Left lung (tissue), 4 donors: ENCODE measurements at regions not wholly inside any gene's neighbourhood (a gene's known extent, or its start where the extent isn't known, plus 50 kb on each side); places are given as distances from the start of the nearest gene placed in this dataset.
"Not testable (repeated sequence)": the region's sequence is repeated elsewhere in the genome, so short reads cannot be mapped to it uniquely, and the experiment has no call there.

ENCODE experiments used
- ATAC-seq: fragments of 200-7000 bp; cut with Tn5 transposase; one replicate; pipeline ENCODE4 v1.9.1; 2020; ENCODE audit warnings: moderate library complexity
- DNase-seq, 4 donors: peaks; one replicate each; pipeline ENCODE4 v3.0.0-alpha.2; 2013 to 2020
- H3K27ac ChIP-seq, 2 donors: fragments of 200-600 bp; sonication (generic) in 1 of 2; one replicate each; pipeline versions ENCODE4 v1.5.0 to v1.8.0; 2020 to 2021
- H3K27me3 ChIP-seq, 2 donors: fragments of 200-600 bp; sonication (generic) in 1 of 2; one replicate each; pipeline versions ENCODE4 v1.5.0 to v1.8.0; 2020 to 2021
- H3K36me3 ChIP-seq, 2 donors: fragments of 200-600 bp; sonication (generic) in 1 of 2; one replicate each; pipeline versions ENCODE4 v1.5.0 to v1.8.0; 2020 to 2021
- H3K4me1 ChIP-seq, 2 donors: fragments of 200-600 bp; one replicate each; pipeline ENCODE4 v1.8.0; 2021
- H3K4me3 ChIP-seq, 2 donors: fragments of 200-600 bp; sonication (generic) in 1 of 2; one replicate each; pipeline versions ENCODE4 v1.5.0 to v1.8.0; 2020 to 2021; ENCODE audit warnings: mild to moderate bottlenecking in 1 of 2
- H3K9me3 ChIP-seq, 2 donors: fragments of 200-600 bp; sonication (generic) in 1 of 2; one replicate each; pipeline versions ENCODE4 v1.5.0 to v1.8.0; 2020 to 2021
- CTCF ChIP-seq, 2 donors: fragments of 200-600 bp; sonication (generic) in 1 of 2; IDR thresholded peaks; one replicate each; pipeline versions ENCODE4 v1.5.0 to v1.8.0; 2021; ENCODE audit warnings: antibody characterized with exemption in 2 of 2
- intact Hi-C, 2 donors: fragments of 100-400 bp; cut with DNase I; formaldehyde crosslinking; loops; one replicate each; pipeline versions ENCODE4 v1.11.2 to v1.14.2; 2022
- donor health status: DM: no; HTN: yes; CAD: no.
- donor health status: DM: no; HTN: no; CAD: no.

GRCh38 chr3:75951941-75952340 is 166.6 kb upstream of the ZNF717 start:
- no peak for ATAC-seq
- H3K4me1 ChIP-seq: no peaks in the 10 kb centered on the region
- intact Hi-C loops: no loop called here
- H3K27ac ChIP-seq: no peak overlapping the region
- no peak for TF ChIP-seq CTCF (IDR thresholded peaks at IDR 0.05)
- DNase-seq: no peak
- no peaks in the 10 kb centered on the region for H3K36me3 ChIP-seq
- no peak overlapping the region for H3K4me3 ChIP-seq
- peaks cover 0 to 2% of the 10 kb centered on the region in 2 donors for H3K9me3 ChIP-seq
- no peaks in the 10 kb centered on the region for H3K27me3 ChIP-seq

- H3K36me3 ChIP-seq, DNase-seq, H3K4me3 ChIP-seq, H3K27ac ChIP-seq, ATAC-seq, H3K27me3 ChIP-seq, intact Hi-C loops, H3K4me1 ChIP-seq: not testable (repeated sequence)
- peaks cover 0 to 22% of the 10 kb centered on the region in 2 donors for H3K9me3 ChIP-seq
Measured at GRCh38 chr3:75960031-75960430, 174.7 kb upstream of the ZNF717 start.

GRCh38 chr3:75962054-75962453 is 176.7 kb upstream of the ZNF717 start:
- ATAC-seq, intact Hi-C loops, H3K4me3 ChIP-seq, H3K27me3 ChIP-seq, H3K36me3 ChIP-seq, DNase-seq, H3K4me1 ChIP-seq, H3K27ac ChIP-seq: not testable (repeated sequence)
- peaks cover 0 to 20% of the 10 kb centered on the region in 2 donors for H3K9me3 ChIP-seq

GRCh38 chr3:75967071-75967470 is 181.7 kb upstream of the ZNF717 start:
- intact Hi-C loops: no loop called here
- Histone ChIP-seq H3K4me3 (no peak overlapping the region), H3K9me3 (peaks cover 0 to 13% of the 10 kb centered on the region in 2 donors), H3K4me1 (no peaks in the 10 kb centered on the region), H3K27ac (no peak overlapping the region), H3K27me3 (no peaks in the 10 kb centered on the region), H3K36me3 (no peaks in the 10 kb centered on the region)
- TF ChIP-seq CTCF (IDR thresholded peaks at IDR 0.05): no peak
- ATAC-seq (no peak), DNase-seq (no peak)

GRCh38 chr3:75978686-75979085 is 193.3 kb upstream of the ZNF717 start:
- peaks cover 0 to 6% of the 10 kb centered on the region in 2 donors for H3K9me3 ChIP-seq
- no peak for TF ChIP-seq CTCF (IDR thresholded peaks at IDR 0.05)
- DNase-seq (no peak), ATAC-seq (no peak)
- no peaks in the 10 kb centered on the region for H3K27me3 ChIP-seq
- no peaks in the 10 kb centered on the region for H3K36me3 ChIP-seq
- no peaks in the 10 kb centered on the region for H3K4me1 ChIP-seq
- H3K27ac ChIP-seq: no peak overlapping the region
- intact Hi-C loops: no loop called here
- H3K4me3 ChIP-seq: no peak overlapping the region

- no peak for TF ChIP-seq CTCF (IDR thresholded peaks at IDR 0.05)
- H3K27ac ChIP-seq: no peak overlapping the region
- no peaks in the 10 kb centered on the region for H3K9me3 ChIP-seq
- H3K27me3 ChIP-seq: no peaks in the 10 kb centered on the region
- intact Hi-C loops: no loop called here
- DNase-seq: no peak
- no peak for ATAC-seq
- H3K36me3 ChIP-seq: no peaks in the 10 kb centered on the region
- H3K4me3 ChIP-seq: no peak overlapping the region
- H3K4me1 ChIP-seq: no peaks in the 10 kb centered on the region
Measured at GRCh38 chr3:75981401-75981800, 196.1 kb upstream of the ZNF717 start.
